Neuronal stem cell (in vitro differentiated cells): ENCODE measurements at regions not wholly inside any gene's neighbourhood (a gene's known extent, or its start where the extent isn't known, plus 50 kb on each side); places are given as distances from the start of the nearest gene placed in this dataset.

Experiments
- DNase-seq: peaks from one replicate; pipeline ENCODE4 v3.0.0-alpha.2; 2013; ENCODE audit warnings: low spot score
- H2AFZ ChIP-seq: one replicate; pipeline ENCODE4 v1.6.1; 2013; ENCODE audit warnings: mild to moderate bottlenecking, low read length, inconsistent platforms
- H2AK5ac ChIP-seq: 2 replicates; pipeline ENCODE4 v1.6.1; 2013; ENCODE audit warnings: low read depth, mild to moderate bottlenecking, inconsistent platforms, low read length, moderate library complexity, mixed read lengths
- H2BK120ac ChIP-seq: 2 replicates; pipeline ENCODE4 v1.6.1; 2013; ENCODE audit warnings: low read depth, mild to moderate bottlenecking, inconsistent platforms, low read length, moderate library complexity, mixed read lengths
- H2BK12ac ChIP-seq: one replicate; pipeline ENCODE4 v1.6.1; 2013; ENCODE audit warnings: low read length, inconsistent platforms
- H2BK15ac ChIP-seq: 2 replicates; pipeline ENCODE4 v1.6.1; 2013; ENCODE audit warnings: mild to moderate bottlenecking, low read length, inconsistent platforms, mixed read lengths
- H2BK5ac ChIP-seq: one replicate; pipeline ENCODE4 v1.6.1; 2013; ENCODE audit warnings: inconsistent platforms, mild to moderate bottlenecking, low read length, moderate library complexity
- H3K14ac ChIP-seq: one replicate; pipeline ENCODE4 v1.6.1; 2013; ENCODE audit warnings: low read length, inconsistent platforms
- H3K18ac ChIP-seq: 2 replicates; pipeline ENCODE4 v1.6.1; 2013; ENCODE audit warnings: low read length, inconsistent platforms
- H3K23ac ChIP-seq: 2 replicates; pipeline ENCODE4 v1.6.1; 2013; ENCODE audit warnings: low read depth, mild to moderate bottlenecking, mixed read lengths, low read length, inconsistent platforms; ENCODE audit not compliant: poor library complexity
- H3K27ac ChIP-seq: replicated peaks from 3 replicates; pipeline ENCODE4 v1.5.1; 2013; ENCODE audit warnings: low read length, inconsistent platforms
- H3K27me3 ChIP-seq, 3 experiments: 2 replicates each; pipeline ENCODE4 v1.6.1; 2013; ENCODE audit warnings: low read length in 3 of 3, mild to moderate bottlenecking in 2 of 3, inconsistent platforms in 1 of 3, low read depth in 1 of 3, mixed read lengths in 1 of 3, moderate library complexity in 1 of 3; ENCODE audit not compliant: control insufficient read depth in 3 of 3, insufficient read depth in 3 of 3
- H3K36me3 ChIP-seq, 2 donors: replicated peaks in 1 of 2; 2 replicates each; pipeline ENCODE4 v1.6.1; 2013; ENCODE audit warnings: low read length in 2 of 2; ENCODE audit not compliant: control insufficient read depth in 2 of 2, insufficient read depth in 2 of 2
- H3K4ac ChIP-seq: 2 replicates; pipeline ENCODE4 v1.6.1; 2013; ENCODE audit warnings: inconsistent platforms, mild to moderate bottlenecking, low read length, moderate library complexity
- H3K4me1 ChIP-seq, 2 donors: 1 replicate in 1 of 2; 2 replicates in 1 of 2; pipeline ENCODE4 v1.6.1; 2013; ENCODE audit warnings: low read length in 2 of 2, low read depth in 1 of 2; ENCODE audit not compliant: control insufficient read depth in 2 of 2, insufficient read depth in 1 of 2
- H3K4me2 ChIP-seq: one replicate; pipeline ENCODE4 v1.6.1; 2013; ENCODE audit warnings: mild to moderate bottlenecking, low read length, inconsistent platforms; ENCODE audit not compliant: insufficient read depth, poor library complexity, severe bottlenecking
- H3K4me3 ChIP-seq, 2 donors: 2 replicates each; pipeline ENCODE4 v1.5.1; 2013; ENCODE audit warnings: low read length in 2 of 2, mild to moderate bottlenecking in 2 of 2, inconsistent platforms in 1 of 2, moderate library complexity in 1 of 2
- H3K79me1 ChIP-seq: one replicate; pipeline ENCODE4 v1.6.1; 2013; ENCODE audit warnings: low read depth, mild to moderate bottlenecking, inconsistent platforms, low read length, moderate library complexity
- H3K9ac ChIP-seq: one replicate; pipeline ENCODE4 v1.6.1; 2013; ENCODE audit warnings: mild to moderate bottlenecking, low read depth, low read length, inconsistent platforms; ENCODE audit not compliant: poor library complexity
- H3K9me3 ChIP-seq, 2 donors: replicated peaks in 1 of 2; 2 replicates each; pipeline versions ENCODE3 to v1.6.1; 2013; ENCODE audit warnings: low read length in 2 of 2, mild to moderate bottlenecking in 2 of 2, inconsistent platforms in 1 of 2, low read depth in 1 of 2, mixed read lengths in 1 of 2, moderate library complexity in 1 of 2; ENCODE audit not compliant: control insufficient read depth in 2 of 2, insufficient read depth in 1 of 2
- H4K8ac ChIP-seq: one replicate; pipeline ENCODE4 v1.6.1; 2013; ENCODE audit warnings: low read depth, mild to moderate bottlenecking, inconsistent platforms, low read length, moderate library complexity
- H4K91ac ChIP-seq: one replicate; pipeline ENCODE4 v1.6.1; 2013; ENCODE audit warnings: low read length, low read depth, mild to moderate bottlenecking, inconsistent platforms; ENCODE audit not compliant: poor library complexity
- WGBS, 2 donors: extraction: QIAGEN DNeasy Blood & Tissue Kit; methylation state at CpG; one replicate each; pipeline ENCODE4 v1.1.7; 2013; ENCODE audit warnings: missing lambda C conversion rate in 2 of 2, mixed read lengths in 1 of 2; ENCODE audit not compliant: insufficient read length in 2 of 2, insufficient replicate concordance in 1 of 2; ENCODE audit errors: extremely low coverage in 2 of 2; 5-methylcytosine and 5-hydroxymethylcytosine counted together

DNA sequence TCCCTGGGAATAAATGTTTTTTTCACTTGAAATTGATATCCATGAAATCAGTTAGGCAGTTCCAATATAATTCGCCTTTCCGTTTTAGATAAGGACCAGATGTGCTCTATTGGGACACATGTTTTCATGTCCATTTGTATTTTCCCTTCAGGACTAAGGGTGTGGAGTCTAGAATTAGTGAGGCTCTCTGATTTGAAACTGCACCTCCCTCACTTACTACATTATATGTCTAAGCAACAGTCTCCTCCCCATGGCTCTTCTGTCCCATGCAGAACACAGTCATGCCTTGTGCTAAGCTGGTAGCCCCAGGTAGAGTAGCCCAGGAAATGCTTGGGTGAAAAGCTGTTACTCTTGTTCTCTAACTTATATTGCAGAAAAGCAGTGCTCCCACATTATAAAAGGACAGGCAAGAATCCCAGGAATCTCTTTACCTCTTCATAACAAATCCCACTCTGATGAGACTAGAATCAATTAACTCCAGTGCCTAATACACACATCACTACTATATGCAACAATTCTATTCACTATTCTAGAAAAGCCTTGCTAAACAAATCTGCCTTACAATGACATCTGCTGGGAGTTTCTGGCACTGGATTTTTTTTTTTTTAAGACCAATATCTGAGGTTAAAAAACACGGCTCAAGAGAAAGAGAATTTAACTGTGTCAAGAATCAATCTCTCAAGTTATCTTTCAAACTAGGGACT is 293.9 kb downstream of the SNX13 start:
- no peaks in the 10 kb centered on the region for H3K4me1 ChIP-seq
- DNase-seq: no peak
- no peak overlapping the region for H4K8ac ChIP-seq
- H3K9ac ChIP-seq: no peak overlapping the region
- H3K23ac ChIP-seq: no peak overlapping the region
- H3K14ac ChIP-seq: no peak overlapping the region
- no peak overlapping the region for H4K91ac ChIP-seq
- no peaks in the 10 kb centered on the region for H3K79me1 ChIP-seq
- no CpG with 5 or more reads among the region's 3 CpGs for WGBS, 2 donors
- H2BK5ac ChIP-seq: no peak overlapping the region
- H3K27ac ChIP-seq: no peak overlapping the region
- peaks cover 2 to 3% of the 10 kb centered on the region in 2 donors for H3K9me3 ChIP-seq
- no peak overlapping the region for H3K18ac ChIP-seq
- no peak overlapping the region for H3K4me3 ChIP-seq
- no peak overlapping the region for H2BK15ac ChIP-seq
- H2BK12ac ChIP-seq: no peak overlapping the region
- H2AK5ac ChIP-seq: no peak overlapping the region
- H2AFZ ChIP-seq: no peak overlapping the region
- no peak overlapping the region for H2BK120ac ChIP-seq
- H3K27me3 ChIP-seq: no peaks in the 10 kb centered on the region
- no peak overlapping the region for H3K4me2 ChIP-seq
- no peak overlapping the region for H3K4ac ChIP-seq
- no peaks in the 10 kb centered on the region for H3K36me3 ChIP-seq

DNA sequence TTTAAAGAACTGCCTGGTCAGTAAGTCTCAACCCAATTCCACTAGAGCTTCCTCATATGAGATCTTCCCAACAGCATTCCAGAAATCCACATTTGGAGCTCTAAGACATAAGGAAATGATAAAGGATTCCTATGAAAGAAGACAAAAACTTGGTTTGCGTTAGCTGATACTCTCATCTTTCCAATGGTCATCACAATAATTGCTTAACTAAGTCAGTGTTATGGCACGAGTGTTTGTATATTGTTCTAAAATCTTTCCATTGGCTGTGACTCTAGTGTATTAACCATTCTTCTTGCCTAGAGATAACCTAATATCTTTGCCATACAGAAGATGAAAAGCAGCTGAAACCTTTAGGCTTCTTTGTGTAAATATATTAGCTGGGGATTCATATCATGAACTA is 289.0 kb downstream of the SNX13 start:
- no peak overlapping the region for H3K23ac ChIP-seq
- H3K9me3 ChIP-seq: no peaks in the 10 kb centered on the region
- WGBS, 2 donors: no CpG with 5 or more reads among the region's 2 CpGs
- H2BK15ac ChIP-seq: no peak overlapping the region
- no peaks in the 10 kb centered on the region for H3K36me3 ChIP-seq
- H2AFZ ChIP-seq: no peak overlapping the region
- H3K4me3 ChIP-seq: no peak overlapping the region
- no peak overlapping the region for H3K4me2 ChIP-seq
- no peak overlapping the region for H4K8ac ChIP-seq
- no peak overlapping the region for H2BK120ac ChIP-seq
- H3K9ac ChIP-seq: no peak overlapping the region
- H3K27me3 ChIP-seq: no peaks in the 10 kb centered on the region
- H3K14ac ChIP-seq: no peak overlapping the region
- no peak overlapping the region for H2BK12ac ChIP-seq
- H3K18ac ChIP-seq: no peak overlapping the region
- H4K91ac ChIP-seq: no peak overlapping the region
- H2AK5ac ChIP-seq: no peak overlapping the region
- H3K4ac ChIP-seq: no peak overlapping the region
- DNase-seq: no peak
- H2BK5ac ChIP-seq: no peak overlapping the region
- no peaks in the 10 kb centered on the region for H3K79me1 ChIP-seq
- no peak overlapping the region for H3K27ac ChIP-seq
- no peaks in the 10 kb centered on the region for H3K4me1 ChIP-seq

DNA sequence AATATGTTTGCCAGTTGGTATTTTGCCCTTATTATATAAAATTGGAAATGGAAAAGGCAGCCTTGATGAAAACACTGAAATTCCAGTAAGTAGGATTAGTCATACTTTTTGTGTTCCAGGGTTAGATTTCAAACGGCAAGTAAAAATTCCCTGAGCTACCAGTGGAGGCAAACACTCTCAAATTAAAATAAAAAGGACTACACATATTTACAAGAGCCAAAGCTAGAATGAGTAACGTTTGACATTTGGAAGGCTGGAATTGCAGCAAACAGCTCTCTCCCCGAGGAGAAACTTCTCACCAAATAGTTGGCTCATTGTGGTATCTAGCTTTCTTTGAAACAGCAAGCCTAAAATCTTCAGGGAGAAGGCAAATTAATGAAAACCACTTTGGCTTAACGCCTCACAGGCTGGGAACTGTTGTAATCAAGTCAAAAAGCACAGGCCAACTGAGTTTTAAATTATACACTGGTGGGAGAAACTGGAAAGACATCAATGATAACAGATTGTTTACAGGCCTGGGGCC is 288.4 kb downstream of the SNX13 start:
- Histone ChIP-seq H4K91ac (no peak overlapping the region), H3K14ac (no peak overlapping the region), H3K4me2 (no peak overlapping the region), H3K4ac (no peak overlapping the region), H3K27me3 (no peaks in the 10 kb centered on the region), H2BK120ac (no peak overlapping the region), H3K36me3 (no peaks in the 10 kb centered on the region), H3K18ac (no peak overlapping the region), H2BK15ac (no peak overlapping the region), H4K8ac (no peak overlapping the region), H2AFZ (no peak overlapping the region), H3K4me3 (no peak overlapping the region), H3K23ac (no peak overlapping the region), H2BK12ac (no peak overlapping the region), H3K27ac (no peak overlapping the region), H3K4me1 (no peaks in the 10 kb centered on the region), H2AK5ac (no peak overlapping the region), H3K79me1 (no peaks in the 10 kb centered on the region), H3K9me3 (no peaks in the 10 kb centered on the region), H3K9ac (no peak overlapping the region), H2BK5ac (no peak overlapping the region)
- WGBS, 2 donors: no CpG with 5 or more reads among the region's 4 CpGs
- DNase-seq: no peak

DNA sequence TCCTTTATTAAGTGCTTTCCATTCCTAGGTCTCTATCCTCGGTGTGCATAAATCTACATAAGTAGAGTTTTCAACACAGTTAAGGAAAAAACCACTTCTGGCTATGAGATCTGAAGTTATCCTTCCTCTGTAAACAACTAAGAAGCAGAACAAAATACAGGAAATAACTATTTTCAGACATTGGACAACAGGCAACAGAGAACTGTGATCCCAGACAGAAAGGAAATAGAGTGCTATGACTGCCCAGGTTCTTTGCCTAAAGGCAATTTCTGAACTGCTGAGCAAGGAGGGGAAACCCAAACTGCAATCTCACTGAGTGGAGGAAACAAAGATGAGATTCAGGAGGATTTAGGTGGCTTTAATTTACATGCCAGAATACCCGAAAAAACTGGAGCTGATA is 285.4 kb downstream of the SNX13 start:
- Histone ChIP-seq H4K8ac (no peak overlapping the region), H3K4me3 (no peak overlapping the region), H3K18ac (no peak overlapping the region), H2BK120ac (no peak overlapping the region), H3K4me1 (no peaks in the 10 kb centered on the region), H3K14ac (no peak overlapping the region), H3K9me3 (peaks cover 0 to 1% of the 10 kb centered on the region in 2 donors), H2BK12ac (no peak overlapping the region), H2BK5ac (no peak overlapping the region), H2AK5ac (no peak overlapping the region), H2BK15ac (no peak overlapping the region), H3K27ac (no peak overlapping the region), H4K91ac (no peak overlapping the region), H3K23ac (no peak overlapping the region), H3K36me3 (no peaks in the 10 kb centered on the region), H3K79me1 (no peaks in the 10 kb centered on the region), H2AFZ (no peak overlapping the region), H3K4me2 (no peak overlapping the region), H3K9ac (no peak overlapping the region), H3K4ac (no peak overlapping the region), H3K27me3 (no peaks in the 10 kb centered on the region)
- WGBS, 2 donors: no CpG with 5 or more reads among the region's 2 CpGs
- no peak for DNase-seq
